ENCODE measurements at regions not wholly inside any gene's neighbourhood (a gene's known extent, or its start where the extent isn't known, plus 50 kb on each side); places are given as distances from the start of the nearest gene placed in this dataset.

DNA sequence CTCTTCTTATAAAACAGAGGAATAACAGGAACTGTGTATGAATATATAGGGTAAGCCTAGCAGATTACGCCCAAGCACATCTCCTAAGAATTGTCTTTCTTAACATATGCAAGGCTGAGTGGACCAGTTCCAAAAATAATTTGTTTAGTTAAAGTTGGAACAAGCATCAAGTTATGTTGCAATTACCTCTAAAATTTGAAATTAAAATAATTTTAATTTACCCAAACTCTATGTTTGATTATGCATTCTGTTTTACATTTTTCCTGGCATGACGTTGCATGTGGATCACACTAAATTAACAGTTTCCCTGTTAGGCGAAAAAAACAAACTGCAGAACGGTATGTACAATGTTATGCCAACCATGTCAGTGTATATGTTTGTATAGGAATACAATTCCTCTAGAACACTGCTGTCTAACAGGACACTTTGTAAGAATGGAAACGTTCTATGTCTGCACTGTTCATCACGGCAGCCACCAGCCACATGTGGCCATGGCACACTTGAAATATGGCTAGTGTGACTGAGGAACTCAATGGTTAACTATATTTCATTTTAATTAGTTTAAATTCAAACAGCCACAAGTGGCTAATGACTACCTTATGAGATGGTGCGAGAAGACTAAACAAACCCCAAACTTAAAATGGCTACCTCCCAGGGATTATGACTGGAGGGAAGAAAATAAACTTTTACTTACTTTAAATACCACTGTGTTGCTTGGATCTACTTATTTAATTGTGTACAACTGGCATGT is 281.1 kb upstream of the KLF14 start:
- CTCF ChIA-PET, result interaction anchor here (0.6 kb wide), 1 partner anchor 371 kb away, joined by 3 read pairs; no protein-coding TSS in a partner anchor

DNA sequence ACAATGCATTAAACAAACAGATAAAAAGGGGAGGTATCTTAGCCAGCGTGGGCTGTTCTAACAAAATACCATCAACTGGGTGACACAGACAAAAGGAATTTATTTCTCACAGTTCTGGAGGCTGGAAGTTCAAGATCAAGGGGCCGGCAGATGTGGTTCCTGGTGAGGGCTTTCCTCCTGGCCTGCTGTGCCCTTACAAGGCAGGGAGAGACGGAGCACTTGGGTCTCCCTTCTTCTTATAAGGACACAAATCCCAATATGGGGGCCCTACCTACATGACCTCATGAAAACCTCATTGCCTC is 281.6 kb upstream of the KLF14 start:
- CTCF ChIA-PET, result no interaction called here
- no TSS peak for BruUV-seq (replicated peaks)
- no peak overlapping the region for H3K4me3 Mint-ChIP-seq (ENCODE audit: unreplicated experiment)
- no peak for DNase-seq
- H3K4me1 ChIP-seq, result peaks cover 4% of the 10 kb centered on the region; the same call in 1 of the 2 replicates
- POLR2A ChIA-PET, result no interaction called here
- intact Hi-C loops (cut with micrococcal nuclease; ENCODE audit: unreplicated experiment), result no loop called here
- no peaks in the 10 kb centered on the region for H3K36me3 Mint-ChIP-seq (ENCODE audit: insufficient read depth, unreplicated experiment)
- no peak overlapping the region for H3K27ac Mint-ChIP-seq (ENCODE audit: unreplicated experiment)
- no peaks in the 10 kb centered on the region for H3K4me1 Mint-ChIP-seq (ENCODE audit: low read depth, unreplicated experiment)
- H3K27me3 Mint-ChIP-seq (ENCODE audit: insufficient read depth, unreplicated experiment), result no peaks in the 10 kb centered on the region
- TF ChIP-seq, protein P1, sequence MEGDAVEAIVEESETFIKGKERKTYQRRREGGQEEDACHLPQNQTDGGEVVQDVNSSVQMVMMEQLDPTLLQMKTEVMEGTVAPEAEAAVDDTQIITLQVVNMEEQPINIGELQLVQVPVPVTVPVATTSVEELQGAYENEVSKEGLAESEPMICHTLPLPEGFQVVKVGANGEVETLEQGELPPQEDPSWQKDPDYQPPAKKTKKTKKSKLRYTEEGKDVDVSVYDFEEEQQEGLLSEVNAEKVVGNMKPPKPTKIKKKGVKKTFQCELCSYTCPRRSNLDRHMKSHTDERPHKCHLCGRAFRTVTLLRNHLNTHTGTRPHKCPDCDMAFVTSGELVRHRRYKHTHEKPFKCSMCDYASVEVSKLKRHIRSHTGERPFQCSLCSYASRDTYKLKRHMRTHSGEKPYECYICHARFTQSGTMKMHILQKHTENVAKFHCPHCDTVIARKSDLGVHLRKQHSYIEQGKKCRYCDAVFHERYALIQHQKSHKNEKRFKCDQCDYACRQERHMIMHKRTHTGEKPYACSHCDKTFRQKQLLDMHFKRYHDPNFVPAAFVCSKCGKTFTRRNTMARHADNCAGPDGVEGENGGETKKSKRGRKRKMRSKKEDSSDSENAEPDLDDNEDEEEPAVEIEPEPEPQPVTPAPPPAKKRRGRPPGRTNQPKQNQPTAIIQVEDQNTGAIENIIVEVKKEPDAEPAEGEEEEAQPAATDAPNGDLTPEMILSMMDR (IDR thresholded peaks at IDR 0.05; ENCODE audit: insufficient read depth in 1 of 2, low read depth in 1 of 2, low read length in 1 of 2, severe bottlenecking in 1 of 2, unreplicated experiment in 1 of 2), result no peak
- no peaks in the 10 kb centered on the region for H3K9me3 Mint-ChIP-seq (ENCODE audit: unreplicated experiment)
- no peaks in the 10 kb centered on the region for H3K9me3 ChIP-seq
- H3K27me3 ChIP-seq (replicated peaks; ENCODE audit: control insufficient read depth, insufficient read depth, low read length), result no peaks in the 10 kb centered on the region
- H3K4me3 ChIP-seq (ENCODE audit: low read depth, low read length), result no peak overlapping the region
- H3K36me3 ChIP-seq (ENCODE audit: control insufficient read depth, insufficient read depth, low read length), result no peaks in the 10 kb centered on the region

More for the DNA sequence above, 281.1 kb upstream of the KLF14 start:
- no peaks in the 10 kb centered on the region for H3K4me1 Mint-ChIP-seq (ENCODE audit: low read depth, unreplicated experiment)
- Histone ChIP-seq H3K9me3 (no peaks in the 10 kb centered on the region), H3K4me1 (peaks cover 4% of the 10 kb centered on the region; the same call in 1 of the 2 replicates), H3K36me3 (ENCODE audit: control insufficient read depth, insufficient read depth, low read length) (no peaks in the 10 kb centered on the region), H3K27me3 (replicated peaks; ENCODE audit: control insufficient read depth, insufficient read depth, low read length) (no peaks in the 10 kb centered on the region), H3K4me3 (ENCODE audit: low read depth, low read length) (no peak overlapping the region)
- no peaks in the 10 kb centered on the region for H3K27me3 Mint-ChIP-seq (ENCODE audit: insufficient read depth, unreplicated experiment)
- POLR2A ChIA-PET, result no interaction called here
- no peaks in the 10 kb centered on the region for H3K36me3 Mint-ChIP-seq (ENCODE audit: insufficient read depth, unreplicated experiment)
- TF ChIP-seq, protein P1 (IDR thresholded peaks at IDR 0.05; ENCODE audit: insufficient read depth in 1 of 2, low read depth in 1 of 2, low read length in 1 of 2, severe bottlenecking in 1 of 2, unreplicated experiment in 1 of 2), result no peak
- BruUV-seq (replicated peaks), result no TSS peak
- intact Hi-C loops (cut with micrococcal nuclease; ENCODE audit: unreplicated experiment), result no loop called here
- H3K9me3 Mint-ChIP-seq (ENCODE audit: unreplicated experiment), result no peaks in the 10 kb centered on the region
- no peak overlapping the region for H3K4me3 Mint-ChIP-seq (ENCODE audit: unreplicated experiment)
- H3K27ac Mint-ChIP-seq (ENCODE audit: unreplicated experiment), result no peak overlapping the region
- DNase-seq, result no peak

DNA sequence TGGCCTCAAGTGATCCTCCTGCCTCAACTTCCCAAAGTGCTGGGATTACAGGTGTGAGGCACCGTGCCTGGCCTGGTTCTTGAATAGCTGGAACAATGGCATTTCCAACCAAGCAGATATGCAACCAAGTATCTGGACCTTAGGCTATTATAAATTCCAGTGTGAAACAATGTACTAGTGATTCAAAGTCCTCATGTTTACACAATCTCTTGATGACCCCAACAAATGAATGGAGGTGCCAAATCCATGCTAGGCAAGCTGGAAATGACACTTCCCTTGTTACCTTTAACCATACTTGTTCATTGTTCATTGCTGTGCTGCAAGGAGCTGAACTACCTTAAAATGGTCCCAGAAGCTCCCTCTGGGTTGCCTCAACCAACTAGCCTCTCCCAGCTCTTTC is 282.2 kb upstream of the KLF14 start:
- Mint-ChIP-seq H3K27ac (ENCODE audit: unreplicated experiment) (no peak overlapping the region), H3K4me3 (ENCODE audit: unreplicated experiment) (no peak overlapping the region), H3K27me3 (ENCODE audit: insufficient read depth, unreplicated experiment) (no peaks in the 10 kb centered on the region), H3K36me3 (ENCODE audit: insufficient read depth, unreplicated experiment) (no peaks in the 10 kb centered on the region), H3K4me1 (ENCODE audit: low read depth, unreplicated experiment) (no peaks in the 10 kb centered on the region), H3K9me3 (ENCODE audit: unreplicated experiment) (no peaks in the 10 kb centered on the region)
- intact Hi-C loops (cut with micrococcal nuclease; ENCODE audit: unreplicated experiment), result no loop called here
- TF ChIP-seq, protein P1 (IDR thresholded peaks at IDR 0.05; ENCODE audit: insufficient read depth in 1 of 2, low read depth in 1 of 2, low read length in 1 of 2, severe bottlenecking in 1 of 2, unreplicated experiment in 1 of 2), result no peak
- BruUV-seq (replicated peaks), result no TSS peak
- H3K9me3 ChIP-seq, result no peaks in the 10 kb centered on the region
- no peak overlapping the region for H3K4me3 ChIP-seq (ENCODE audit: low read depth, low read length)
- no peaks in the 10 kb centered on the region for H3K36me3 ChIP-seq (ENCODE audit: control insufficient read depth, insufficient read depth, low read length)
- ChIA-PET CTCF (no interaction called here), POLR2A (no interaction called here)
- H3K27me3 ChIP-seq (replicated peaks; ENCODE audit: control insufficient read depth, insufficient read depth, low read length), result no peaks in the 10 kb centered on the region
- DNase-seq, result no peak
- peaks cover 4% of the 10 kb centered on the region; the same call in 1 of the 2 replicates for H3K4me1 ChIP-seq
